Neuronal stem cell (in vitro differentiated cells): ENCODE measurements at regions not wholly inside any gene's neighbourhood (a gene's known extent, or its start where the extent isn't known, plus 50 kb on each side); places are given as distances from the start of the nearest gene placed in this dataset.

ENCODE experiments used
- DNase-seq: peaks from one replicate; pipeline ENCODE4 v3.0.0-alpha.2; 2013; ENCODE audit warnings: low spot score
- H2AFZ ChIP-seq: one replicate; pipeline ENCODE4 v1.6.1; 2013; ENCODE audit warnings: mild to moderate bottlenecking, low read length, inconsistent platforms
- H2AK5ac ChIP-seq: 2 replicates; pipeline ENCODE4 v1.6.1; 2013; ENCODE audit warnings: low read depth, mild to moderate bottlenecking, inconsistent platforms, low read length, moderate library complexity, mixed read lengths
- H2BK120ac ChIP-seq: 2 replicates; pipeline ENCODE4 v1.6.1; 2013; ENCODE audit warnings: low read depth, mild to moderate bottlenecking, inconsistent platforms, low read length, moderate library complexity, mixed read lengths
- H2BK12ac ChIP-seq: one replicate; pipeline ENCODE4 v1.6.1; 2013; ENCODE audit warnings: low read length, inconsistent platforms
- H2BK15ac ChIP-seq: 2 replicates; pipeline ENCODE4 v1.6.1; 2013; ENCODE audit warnings: mild to moderate bottlenecking, low read length, inconsistent platforms, mixed read lengths
- H2BK5ac ChIP-seq: one replicate; pipeline ENCODE4 v1.6.1; 2013; ENCODE audit warnings: inconsistent platforms, mild to moderate bottlenecking, low read length, moderate library complexity
- H3K14ac ChIP-seq: one replicate; pipeline ENCODE4 v1.6.1; 2013; ENCODE audit warnings: low read length, inconsistent platforms
- H3K18ac ChIP-seq: 2 replicates; pipeline ENCODE4 v1.6.1; 2013; ENCODE audit warnings: low read length, inconsistent platforms
- H3K23ac ChIP-seq: 2 replicates; pipeline ENCODE4 v1.6.1; 2013; ENCODE audit warnings: low read depth, mild to moderate bottlenecking, mixed read lengths, low read length, inconsistent platforms; ENCODE audit not compliant: poor library complexity
- H3K27ac ChIP-seq: replicated peaks from 3 replicates; pipeline ENCODE4 v1.5.1; 2013; ENCODE audit warnings: low read length, inconsistent platforms
- H3K27me3 ChIP-seq, 3 experiments: 2 replicates each; pipeline ENCODE4 v1.6.1; 2013; ENCODE audit warnings: low read length in 3 of 3, mild to moderate bottlenecking in 2 of 3, inconsistent platforms in 1 of 3, low read depth in 1 of 3, mixed read lengths in 1 of 3, moderate library complexity in 1 of 3; ENCODE audit not compliant: control insufficient read depth in 3 of 3, insufficient read depth in 3 of 3
- H3K36me3 ChIP-seq, 2 donors: replicated peaks in 1 of 2; 2 replicates each; pipeline ENCODE4 v1.6.1; 2013; ENCODE audit warnings: low read length in 2 of 2; ENCODE audit not compliant: control insufficient read depth in 2 of 2, insufficient read depth in 2 of 2
- H3K4ac ChIP-seq: 2 replicates; pipeline ENCODE4 v1.6.1; 2013; ENCODE audit warnings: inconsistent platforms, mild to moderate bottlenecking, low read length, moderate library complexity
- H3K4me1 ChIP-seq, 2 donors: 1 replicate in 1 of 2; 2 replicates in 1 of 2; pipeline ENCODE4 v1.6.1; 2013; ENCODE audit warnings: low read length in 2 of 2, low read depth in 1 of 2; ENCODE audit not compliant: control insufficient read depth in 2 of 2, insufficient read depth in 1 of 2
- H3K4me2 ChIP-seq: one replicate; pipeline ENCODE4 v1.6.1; 2013; ENCODE audit warnings: mild to moderate bottlenecking, low read length, inconsistent platforms; ENCODE audit not compliant: insufficient read depth, poor library complexity, severe bottlenecking
- H3K4me3 ChIP-seq, 2 donors: 2 replicates each; pipeline ENCODE4 v1.5.1; 2013; ENCODE audit warnings: low read length in 2 of 2, mild to moderate bottlenecking in 2 of 2, inconsistent platforms in 1 of 2, moderate library complexity in 1 of 2
- H3K79me1 ChIP-seq: one replicate; pipeline ENCODE4 v1.6.1; 2013; ENCODE audit warnings: low read depth, mild to moderate bottlenecking, inconsistent platforms, low read length, moderate library complexity
- H3K9ac ChIP-seq: one replicate; pipeline ENCODE4 v1.6.1; 2013; ENCODE audit warnings: mild to moderate bottlenecking, low read depth, low read length, inconsistent platforms; ENCODE audit not compliant: poor library complexity
- H3K9me3 ChIP-seq, 2 donors: replicated peaks in 1 of 2; 2 replicates each; pipeline versions ENCODE3 to v1.6.1; 2013; ENCODE audit warnings: low read length in 2 of 2, mild to moderate bottlenecking in 2 of 2, inconsistent platforms in 1 of 2, low read depth in 1 of 2, mixed read lengths in 1 of 2, moderate library complexity in 1 of 2; ENCODE audit not compliant: control insufficient read depth in 2 of 2, insufficient read depth in 1 of 2
- H4K8ac ChIP-seq: one replicate; pipeline ENCODE4 v1.6.1; 2013; ENCODE audit warnings: low read depth, mild to moderate bottlenecking, inconsistent platforms, low read length, moderate library complexity
- H4K91ac ChIP-seq: one replicate; pipeline ENCODE4 v1.6.1; 2013; ENCODE audit warnings: low read length, low read depth, mild to moderate bottlenecking, inconsistent platforms; ENCODE audit not compliant: poor library complexity
- WGBS, 2 donors: extraction: QIAGEN DNeasy Blood & Tissue Kit; methylation state at CpG; one replicate each; pipeline ENCODE4 v1.1.7; 2013; ENCODE audit warnings: missing lambda C conversion rate in 2 of 2, mixed read lengths in 1 of 2; ENCODE audit not compliant: insufficient read length in 2 of 2, insufficient replicate concordance in 1 of 2; ENCODE audit errors: extremely low coverage in 2 of 2; 5-methylcytosine and 5-hydroxymethylcytosine counted together

DNA sequence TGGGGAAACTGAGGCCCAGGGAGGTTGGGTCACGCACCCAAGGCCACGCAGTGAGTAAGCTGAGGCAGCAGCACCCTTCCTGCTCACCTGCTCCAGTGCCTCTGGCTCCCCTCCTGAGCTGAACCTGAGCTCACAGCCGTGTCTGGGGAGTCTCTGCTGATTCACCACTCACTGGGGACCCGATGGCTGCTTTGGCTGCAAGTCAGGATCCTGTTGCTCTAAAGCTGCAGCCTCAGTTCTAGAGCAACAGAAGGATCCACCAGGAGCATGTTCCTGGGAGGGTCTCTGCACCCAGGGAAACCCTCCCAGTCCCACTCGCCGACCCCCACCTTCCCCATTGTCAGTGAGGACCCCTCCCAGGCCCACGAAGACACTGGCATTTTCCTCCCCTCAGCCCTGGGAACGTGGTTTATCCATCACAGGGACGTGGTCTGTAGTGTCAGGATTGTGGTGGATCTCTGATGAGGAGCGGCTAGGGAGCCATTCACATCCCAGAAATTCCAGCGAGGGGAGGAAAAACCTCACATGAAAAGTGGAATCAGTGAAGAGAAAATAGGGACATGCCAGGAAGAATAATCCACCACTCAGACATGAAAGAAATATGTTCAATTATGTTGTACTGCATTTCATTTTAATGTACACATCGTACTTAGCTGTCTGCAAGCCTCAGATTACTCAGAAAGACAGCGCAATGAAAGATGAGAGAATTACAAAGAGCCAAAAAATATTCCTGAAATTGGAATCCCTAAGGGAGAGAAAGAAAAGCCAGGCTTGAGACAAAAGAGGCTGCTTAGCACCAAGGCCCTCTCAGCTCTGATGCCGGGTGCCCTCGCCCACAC, 447.2 kb downstream of the MATN1 start:
- Histone ChIP-seq H3K27me3 (no peaks in the 10 kb centered on the region), H3K4me3 (no peak overlapping the region), H2AFZ (no peak overlapping the region), H3K14ac (no peak overlapping the region), H4K91ac (peak overlapping the region; percentile 42), H2BK12ac (no peak overlapping the region), H3K4me2 (no peak overlapping the region), H3K36me3 (no peaks in the 10 kb centered on the region), H3K9me3 (peaks cover 0 to 2% of the 10 kb centered on the region in 2 donors), H3K79me1 (no peaks in the 10 kb centered on the region), H2AK5ac (no peak overlapping the region), H3K4me1 (peaks cover 0 to 6% of the 10 kb centered on the region in 2 donors), H3K18ac (peak overlapping the region; percentile 74), H3K23ac (peak overlapping the region; percentile 77), H2BK120ac (no peak overlapping the region), H4K8ac (no peak overlapping the region), H2BK5ac (no peak overlapping the region), H3K4ac (no peak overlapping the region), H3K9ac (peak overlapping the region; percentile 63), H2BK15ac (no peak overlapping the region), H3K27ac (no peak overlapping the region)
- DNase-seq: no peak
- no CpG with 5 or more reads among the region's 15 CpGs for WGBS, 2 donors

DNA sequence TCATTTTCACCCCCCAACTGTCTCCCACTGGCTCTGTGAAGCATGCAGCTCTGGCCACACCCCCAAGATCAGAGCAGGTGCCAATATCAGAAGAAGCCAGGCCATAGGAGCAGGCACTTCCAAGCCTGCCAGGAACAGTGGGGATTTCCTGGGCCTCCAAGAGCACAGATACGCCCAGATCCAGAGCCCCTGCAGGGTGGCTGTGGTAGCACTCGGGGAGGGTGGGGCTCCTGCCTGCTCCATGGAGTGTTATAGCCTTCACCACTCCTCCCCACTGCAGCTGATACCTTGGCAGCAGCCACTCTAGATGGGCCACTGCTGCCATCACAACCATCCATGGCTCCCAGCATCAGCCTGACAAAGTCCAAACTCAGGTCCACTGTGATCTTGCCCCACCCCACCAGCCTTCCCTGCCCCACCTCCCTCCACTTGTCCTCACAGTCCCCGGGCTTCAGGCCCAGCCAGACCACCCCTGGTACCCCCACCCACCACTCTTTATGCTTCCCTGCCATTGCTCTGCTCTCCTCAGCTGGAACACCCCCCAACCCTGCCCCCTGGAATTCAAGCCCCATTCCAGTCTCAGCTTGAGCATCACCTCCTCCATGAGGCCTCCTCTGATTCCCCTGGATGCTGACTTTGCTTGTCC, 448.3 kb downstream of the MATN1 start:
- Histone ChIP-seq H3K4me2 (no peak overlapping the region), H2AFZ (no peak overlapping the region), H3K27ac (no peak overlapping the region), H2BK120ac (peak overlapping the region; percentile 36), H2BK5ac (no peak overlapping the region), H3K4me1 (peaks cover 0 to 6% of the 10 kb centered on the region in 2 donors), H3K4me3 (no peak overlapping the region), H3K9me3 (peaks cover 0 to 2% of the 10 kb centered on the region in 2 donors), H3K18ac (peak overlapping the region; percentile 81), H2AK5ac (peak overlapping the region; percentile 56), H2BK15ac (peak overlapping the region; percentile 41), H3K27me3 (no peaks in the 10 kb centered on the region), H4K8ac (no peak overlapping the region), H3K36me3 (no peaks in the 10 kb centered on the region), H3K23ac (no peak overlapping the region), H3K4ac (no peak overlapping the region), H2BK12ac (no peak overlapping the region), H3K9ac (peak overlapping the region; percentile 7), H4K91ac (no peak overlapping the region), H3K14ac (no peak overlapping the region), H3K79me1 (no peaks in the 10 kb centered on the region)
- DNase-seq: no peak
- no CpG with 5 or more reads among the region's 3 CpGs for WGBS, 2 donors

DNA sequence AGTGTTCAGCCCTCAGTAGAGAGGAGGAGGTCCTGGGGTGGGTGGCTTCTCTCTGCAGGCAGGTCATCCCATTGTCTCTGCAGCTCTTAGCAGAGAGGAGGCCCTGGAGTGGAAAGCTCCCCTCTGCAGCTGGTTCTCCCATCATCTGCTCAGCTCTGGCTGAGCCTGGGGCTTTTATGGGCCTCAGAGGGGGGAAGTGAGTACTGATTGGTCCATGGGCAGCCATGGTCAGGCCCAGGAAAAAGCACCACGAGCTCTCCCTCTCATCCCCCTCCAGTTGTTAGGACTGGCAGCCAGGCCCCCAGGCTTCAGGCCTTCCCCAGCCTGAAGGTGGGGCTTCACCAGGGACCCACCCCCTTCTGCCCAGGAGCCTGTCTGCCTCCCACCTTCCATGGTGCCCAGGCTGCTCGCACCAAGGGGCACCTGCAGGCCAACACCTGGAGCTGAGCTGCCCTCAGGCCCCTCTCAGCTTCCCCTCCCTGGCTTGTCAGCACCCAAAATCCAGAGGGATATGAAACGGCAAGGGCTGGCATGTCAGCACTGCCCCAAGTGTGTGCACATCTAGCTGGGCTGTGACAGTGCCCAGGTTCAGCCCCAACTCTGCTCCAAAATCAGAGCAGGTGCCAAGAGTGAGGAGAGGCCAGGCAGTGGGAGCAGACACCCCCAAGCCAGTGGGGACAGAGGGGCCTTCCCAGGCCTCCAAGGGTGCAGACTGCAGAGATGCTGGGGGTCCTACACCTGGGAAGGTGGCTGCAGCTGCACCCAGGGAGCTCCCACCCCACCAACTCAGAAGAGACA, 449.0 kb downstream of the MATN1 start:
- WGBS, 2 donors: no CpG with 5 or more reads among the region's 3 CpGs
- Histone ChIP-seq H2BK120ac (peak overlapping the region; percentile 36), H3K9ac (no peak overlapping the region), H2BK12ac (no peak overlapping the region), H3K9me3 (peaks cover 0 to 2% of the 10 kb centered on the region in 2 donors), H3K4me3 (no peak overlapping the region), H3K4me2 (no peak overlapping the region), H3K18ac (peak overlapping the region; percentile 81), H3K79me1 (no peaks in the 10 kb centered on the region), H3K27ac (no peak overlapping the region), H3K4ac (no peak overlapping the region), H3K14ac (no peak overlapping the region), H4K91ac (no peak overlapping the region), H2AK5ac (peak overlapping the region; percentile 53), H4K8ac (no peak overlapping the region), H3K4me1 (peaks cover 0 to 6% of the 10 kb centered on the region in 2 donors), H3K27me3 (no peaks in the 10 kb centered on the region), H2BK15ac (no peak overlapping the region), H3K36me3 (no peaks in the 10 kb centered on the region), H2BK5ac (no peak overlapping the region), H3K23ac (no peak overlapping the region), H2AFZ (no peak overlapping the region)
- no peak for DNase-seq
